ENCODE measurements at regions not wholly inside any gene's neighbourhood (a gene's known extent, or its start where the extent isn't known, plus 50 kb on each side); places are given as distances from the start of the nearest gene placed in this dataset.

DNA sequence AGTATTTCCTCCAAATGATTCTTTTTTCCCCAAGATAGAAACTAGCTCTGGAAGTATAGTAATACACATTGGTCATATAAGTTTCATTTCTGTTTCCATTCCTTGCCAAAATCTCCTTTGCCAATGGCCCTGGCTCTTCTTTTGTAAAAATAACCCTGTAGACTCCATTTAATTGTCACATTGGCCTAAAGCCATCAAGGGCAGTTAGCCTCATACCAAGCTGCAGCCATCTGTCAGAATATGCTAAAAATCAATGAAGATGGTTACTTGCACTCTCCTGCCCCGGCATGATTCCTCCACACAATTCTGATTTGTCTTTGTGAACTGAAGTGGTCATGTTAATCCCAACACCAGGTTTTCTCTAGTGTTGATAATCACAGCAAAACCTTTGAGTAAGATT lies 380.5 kb downstream of the SH2D1A start:
- Histone ChIP-seq H3K14ac (replicated peaks; ENCODE audit: low read depth, low read length) (no peak overlapping the region), H3K4ac (ENCODE audit: low read depth, low read length) (no peak overlapping the region), H3K23ac (ENCODE audit: low read depth, low read length) (no peak overlapping the region), H3K56ac (ENCODE audit: extremely low read depth, insufficient read depth, low read length) (no peak overlapping the region), H4K20me1 (ENCODE audit: insufficient read depth, low read length) (no peaks in the 10 kb centered on the region), H2AK9ac (replicated peaks; ENCODE audit: low read depth, low read length, poor library complexity) (no peak overlapping the region), H2AFZ (replicated peaks; ENCODE audit: low read length, poor library complexity) (no peak overlapping the region), H3K27me3 (ENCODE audit: control insufficient read depth, insufficient read depth, low read length) (no peaks in the 10 kb centered on the region), H4K5ac (ENCODE audit: low read depth, low read length) (no peak overlapping the region), H2BK120ac (ENCODE audit: low read depth, low read length) (no peak overlapping the region), H3K36me3 (ENCODE audit: control insufficient read depth, insufficient read depth, low read length) (no peaks in the 10 kb centered on the region), H3K4me3 (ENCODE audit: insufficient read depth, low read depth, low read length) (no peak overlapping the region), H2BK5ac (ENCODE audit: low read depth, low read length, poor library complexity, severe bottlenecking) (no peak overlapping the region), H2AK5ac (ENCODE audit: low read depth, low read length) (no peak overlapping the region), H4K8ac (ENCODE audit: low read depth in 2 of 2, low read length in 2 of 2) (no peak overlapping the region), H3K4me1 (ENCODE audit: control insufficient read depth, insufficient read depth, low read length) (no peaks in the 10 kb centered on the region), H3K4me2 (ENCODE audit: low read depth, low read length) (no peak overlapping the region), H3K9me1 (ENCODE audit: insufficient read depth, low read length) (no peaks in the 10 kb centered on the region), H2BK15ac (ENCODE audit: low read depth, low read length) (no peak overlapping the region), H2BK20ac (ENCODE audit: low read depth, low read length) (no peak overlapping the region), H3K79me1 (ENCODE audit: low read depth in 1 of 2, low read length in 2 of 2) (no peaks in the 10 kb centered on the region), H3K27ac (ENCODE audit: insufficient read depth, low read length) (no peak overlapping the region), H3K9me3 (ENCODE audit: control insufficient read depth, insufficient read depth, low read length) (no peaks in the 10 kb centered on the region), H3K9ac (ENCODE audit: low read depth, low read length) (no peak overlapping the region), H3K18ac (ENCODE audit: low read depth, low read length) (no peak overlapping the region), H4K91ac (ENCODE audit: insufficient read depth, low read depth, low read length) (no peak overlapping the region)
- in situ Hi-C loops (cut with MboI; ENCODE audit: low sequenced_read_pairs), result no loop called here
- ATAC-seq (ENCODE audit: low read depth) (no peak), DNase-seq (no peak)
- no peak for TF ChIP-seq RCOR1 (IDR thresholded peaks at IDR 0.05; ENCODE audit: insufficient replicate concordance, low read length)
- no peak for TF ChIP-seq BHLHE40 (IDR thresholded peaks at IDR 0.05; ENCODE audit: low read depth, low read length)
- no peak for TF ChIP-seq CHD1 (IDR thresholded peaks at IDR 0.05; ENCODE audit: low read depth, low read length)
- no peak for TF ChIP-seq RFX5 (IDR thresholded peaks at IDR 0.05; ENCODE audit: low read depth, low read length)
- TF ChIP-seq, protein P1, sequence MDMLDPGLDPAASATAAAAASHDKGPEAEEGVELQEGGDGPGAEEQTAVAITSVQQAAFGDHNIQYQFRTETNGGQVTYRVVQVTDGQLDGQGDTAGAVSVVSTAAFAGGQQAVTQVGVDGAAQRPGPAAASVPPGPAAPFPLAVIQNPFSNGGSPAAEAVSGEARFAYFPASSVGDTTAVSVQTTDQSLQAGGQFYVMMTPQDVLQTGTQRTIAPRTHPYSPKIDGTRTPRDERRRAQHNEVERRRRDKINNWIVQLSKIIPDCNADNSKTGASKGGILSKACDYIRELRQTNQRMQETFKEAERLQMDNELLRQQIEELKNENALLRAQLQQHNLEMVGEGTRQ (IDR thresholded peaks at IDR 0.05; ENCODE audit: low read depth, low read length), result no peak
- TF ChIP-seq MAFK (IDR thresholded peaks at IDR 0.05; ENCODE audit: low read depth, low read length), result no peak
- no peak for TF ChIP-seq POLR2A (IDR thresholded peaks at IDR 0.05; ENCODE audit: low read depth, low read length)
- no peak for TF ChIP-seq NFE2L2 (IDR thresholded peaks at IDR 0.05; ENCODE audit: low read depth, low read length)
- TF ChIP-seq SMC3 (IDR thresholded peaks at IDR 0.05; ENCODE audit: low read depth, low read length), result no peak
- ChIA-PET POLR2A (ENCODE audit: unreplicated experiment) (no interaction called here), CTCF (no interaction called here)
- dilution Hi-C loops (cut with HindIII; ENCODE audit: low sequenced_read_pairs, unreplicated experiment), result no loop called here
- no TSS peak for BruUV-seq (replicated peaks)
- WGBS, 2 experiments (ENCODE audit: extremely low coverage in 2 of 2, insufficient read length in 1 of 2), result no CpG with 5 or more reads among the region's 1 CpG
- intact Hi-C loops (cut with micrococcal nuclease), result no loop called here
